SK-N-SH (cell line): ENCODE measurements at regions not wholly inside any gene's neighbourhood (a gene's known extent, or its start where the extent isn't known, plus 50 kb on each side); places are given as distances from the start of the nearest gene placed in this dataset.

Source experiments
- CTCF ChIA-PET: fragments of 300-600, 350-600 bp; formaldehyde crosslinking; extraction: SDS; loops from one replicate; lab custom pipeline; 2021; lab: Yijun Ruan, JAX
- POLR2A ChIA-PET: fragments of 350-600 bp; sonication (Branson Sonifier 250); formaldehyde crosslinking; extraction: SDS; loops from one replicate; lab custom pipeline; 2020; ENCODE audit warnings: antibody characterized with exemption, inconsistent platforms; lab: Yijun Ruan, JAX
- DNase-seq: peaks from one replicate; pipeline ENCODE4 v3.0.0; 2012
- H2AFZ ChIP-seq: fragments of 200-600 bp; sonication (generic); 2 replicates; pipeline ENCODE4 v1.8.1; 2016; ENCODE audit warnings: antibody characterized with exemption, mild to moderate bottlenecking, low read depth
- H3F3A ChIP-seq: fragments of 200-600 bp; sonication (generic); replicated peaks from 2 replicates; pipeline ENCODE3; 2016; ENCODE audit warnings: antibody characterized with exemption, mild to moderate bottlenecking; ENCODE audit not compliant: insufficient read depth
- H3K27ac ChIP-seq, 2 experiments: fragments of 200-500 bp in 1 of 2; fragments of 200-600 bp in 1 of 2; sonication (Bioruptor generic) in 1 of 2; sonication (generic), shearing (Covaris generic) in 1 of 2; 2 replicates each; pipeline versions ENCODE4 v1.5.1 to v1.6.1; 2014 to 2016; ENCODE audit warnings: low read depth in 2 of 2, inconsistent platforms in 1 of 2, low read length in 1 of 2, mild to moderate bottlenecking in 1 of 2, mixed read lengths in 1 of 2
- H3K27me3 ChIP-seq: fragments of 200-600 bp; sonication (generic), shearing (Covaris generic); 2 replicates; pipeline ENCODE4 v1.6.1; 2016; ENCODE audit warnings: mixed run types; ENCODE audit not compliant: insufficient read depth
- H3K36me3 ChIP-seq, 2 experiments: fragments of 200-500 bp in 1 of 2; fragments of 200-600 bp in 1 of 2; sonication (Bioruptor generic) in 1 of 2; sonication (generic) in 1 of 2; replicated peaks in 1 of 2; 2 replicates each; pipeline versions ENCODE3 to v1.5.1; 2014 to 2016; ENCODE audit warnings: low read length in 1 of 2, mild to moderate bottlenecking in 1 of 2; ENCODE audit not compliant: insufficient read depth in 2 of 2, control insufficient read depth in 1 of 2
- H3K4me1 ChIP-seq, 2 experiments: fragments of 200-500 bp in 1 of 2; fragments of 200-600 bp in 1 of 2; sonication (Bioruptor generic) in 1 of 2; sonication (generic), shearing (Covaris generic) in 1 of 2; 2 replicates each; pipeline versions ENCODE4 v1.5.1 to v1.6.1; 2014 to 2016; ENCODE audit warnings: low read depth in 1 of 2, low read length in 1 of 2, mixed run types in 1 of 2; ENCODE audit not compliant: insufficient read depth in 2 of 2, control insufficient read depth in 1 of 2
- H3K4me2 ChIP-seq: fragments of 200-600 bp; sonication (generic), shearing (Covaris generic); 2 replicates; pipeline ENCODE4 v1.6.1; 2017; ENCODE audit warnings: mixed run types
- H3K4me3 ChIP-seq, 2 experiments: fragments of 200-500 bp in 1 of 2; fragments of 200-600 bp in 1 of 2; sonication (Bioruptor generic) in 1 of 2; sonication (generic), shearing (Covaris generic) in 1 of 2; 2 replicates each; pipeline versions ENCODE4 v1.5.1 to v1.8.1; 2014 to 2016; ENCODE audit warnings: low read depth in 2 of 2, inconsistent platforms in 1 of 2, low read length in 1 of 2, mild to moderate bottlenecking in 1 of 2, mixed read lengths in 1 of 2, moderate library complexity in 1 of 2
- H3K79me2 ChIP-seq: fragments of 200-600 bp; sonication (generic); 2 replicates; pipeline ENCODE4 v1.8.1; 2017; ENCODE audit warnings: mild to moderate bottlenecking; ENCODE audit not compliant: insufficient read depth
- H3K9ac ChIP-seq: fragments of 200-600 bp; sonication (generic); 2 replicates; pipeline ENCODE4 v1.6.1; 2017; ENCODE audit warnings: mixed run types
- H3K9me2 ChIP-seq: fragments of 200-600 bp; sonication (generic); 2 replicates; pipeline ENCODE4 v1.6.1; 2017; ENCODE audit warnings: mixed run types
- H3K9me3 ChIP-seq: fragments of 200-600 bp; sonication (generic); 2 replicates; pipeline ENCODE4 v1.6.1; 2017; ENCODE audit warnings: mixed run types, mild to moderate bottlenecking, moderate library complexity
- H4K20me1 ChIP-seq: fragments of 200-600 bp; sonication (generic); 2 replicates; pipeline ENCODE4 v1.6.1; 2017; ENCODE audit warnings: mild to moderate bottlenecking, mixed run types; ENCODE audit not compliant: insufficient read depth
- CTCF ChIP-seq: fragments of 200-600 bp; sonication (generic); IDR thresholded peaks from 2 replicates; pipeline ENCODE4 v1.6.1; 2017; ENCODE audit warnings: antibody characterized with exemption, mild to moderate bottlenecking, moderate library complexity
- ELF1 ChIP-seq: IDR thresholded peaks from 2 replicates; pipeline ENCODE4 v1.4.0; 2012
- EP300 ChIP-seq, 2 experiments: IDR thresholded peaks; 2 replicates each; pipeline versions ENCODE4 v1.4.0 to v1.6.1; 2012; ENCODE audit warnings: borderline replicate concordance in 1 of 2, low read depth in 1 of 2, low read length in 1 of 2
- EZH2phosphoT487 ChIP-seq: fragments of 200-600 bp; sonication (generic); IDR thresholded peaks from 2 replicates; pipeline ENCODE4 v1.6.1; 2017; ENCODE audit warnings: low read depth, mixed run types, mild to moderate bottlenecking, antibody characterized with exemption, moderate library complexity, borderline replicate concordance
- GATA2 ChIP-seq: sonication (generic); formaldehyde crosslinking; IDR thresholded peaks from 2 replicates; pipeline ENCODE4 v1.5.0; 2020; ENCODE audit warnings: mild to moderate bottlenecking, missing genetic modification reagents
- MAX ChIP-seq: IDR thresholded peaks from 2 replicates; pipeline ENCODE4 v1.4.0; 2012; ENCODE audit warnings: low read depth
- MXI1 ChIP-seq: IDR thresholded peaks from 2 replicates; pipeline ENCODE4 v1.6.1; 2012; ENCODE audit warnings: mild to moderate bottlenecking, low read depth, low read length, improper control_type of control experiment
- POLR2AphosphoS5 ChIP-seq: IDR thresholded peaks from 2 replicates; pipeline ENCODE4 v1.6.1; 2012; ENCODE audit warnings: low read depth, low read length
- RAD21 ChIP-seq: IDR thresholded peaks from 2 replicates; pipeline ENCODE4 v1.6.1; 2012; ENCODE audit warnings: mild to moderate bottlenecking, low read length
- RCOR1 ChIP-seq: fragments of 150-350 bp; IDR thresholded peaks from 2 replicates; pipeline ENCODE4 v1.6.1; 2017; ENCODE audit warnings: antibody characterized with exemption, low read length
- REST ChIP-seq: IDR thresholded peaks from 2 replicates; pipeline ENCODE4 v1.6.1; 2012; ENCODE audit warnings: mild to moderate bottlenecking, low read depth, low read length, moderate library complexity
- RFX5 ChIP-seq: IDR thresholded peaks from 2 replicates; pipeline ENCODE4 v1.6.1; 2012; ENCODE audit warnings: mild to moderate bottlenecking, improper control_type of control experiment, low read length
- RXRA ChIP-seq: IDR thresholded peaks from 2 replicates; pipeline ENCODE4 v1.4.0; 2012; ENCODE audit warnings: low read depth, mild to moderate bottlenecking, borderline replicate concordance
- SIN3A ChIP-seq: IDR thresholded peaks from 2 replicates; pipeline ENCODE4 v1.6.1; 2012; ENCODE audit warnings: low read depth, mild to moderate bottlenecking, low read length, moderate library complexity, borderline replicate concordance
- TAF1 ChIP-seq: IDR thresholded peaks from 2 replicates; pipeline ENCODE4 v1.6.1; 2012; ENCODE audit warnings: low read depth, mild to moderate bottlenecking, low read length, moderate library complexity, borderline replicate concordance
- TCF12 ChIP-seq: IDR thresholded peaks from 2 replicates; pipeline ENCODE4 v1.4.0; 2012
- TEAD4 ChIP-seq: IDR thresholded peaks from 2 replicates; pipeline ENCODE4 v1.4.0; 2012; ENCODE audit warnings: mild to moderate bottlenecking, borderline replicate concordance; ENCODE audit not compliant: insufficient read depth
- USF2 ChIP-seq: fragments of 150-350 bp; IDR thresholded peaks from 2 replicates; pipeline ENCODE4 v1.6.1; 2017; ENCODE audit warnings: antibody characterized with exemption, low read length, low read depth, borderline replicate concordance
- YY1 ChIP-seq: IDR thresholded peaks from 2 replicates; pipeline ENCODE4 v1.4.0; 2012; ENCODE audit warnings: low read depth, mild to moderate bottlenecking
- ZBTB33 ChIP-seq: IDR thresholded peaks from 2 replicates; pipeline ENCODE4 v1.4.0; 2012; ENCODE audit warnings: low read depth, borderline replicate concordance
- WGBS: methylation state at CpG from one replicate; pipeline ENCODE4 v1.1.6; 2017; ENCODE audit warnings: low lambda C conversion rate; 5-methylcytosine and 5-hydroxymethylcytosine counted together

GRCh38 chr22:26740253-26740652 is 82.9 kb downstream of the MIAT start:
- 84% methylated on average over 6 of the region's 9 CpGs for WGBS
- H3K27ac ChIP-seq, result no peak overlapping the region
- no peak overlapping the region for H3K4me3 ChIP-seq
- no peaks in the 10 kb centered on the region for H3K4me1 ChIP-seq
- H3K79me2 ChIP-seq, result no peaks in the 10 kb centered on the region
- H3K9me2 ChIP-seq, result no peaks in the 10 kb centered on the region
- H3K4me2 ChIP-seq, result no peak overlapping the region
- no peaks in the 10 kb centered on the region for H3K36me3 ChIP-seq
- DNase-seq, result no peak
- no peak overlapping the region for H2AFZ ChIP-seq
- TF ChIP-seq RCOR1, result no peak
- TF ChIP-seq CTCF, result no peak
- TF ChIP-seq RAD21, result no peak
- no peak for TF ChIP-seq POLR2AphosphoS5
- no peak for TF ChIP-seq GATA2 (CRISPR knock-in tag)
- no peak for TF ChIP-seq EP300 (IDR thresholded peaks at IDR 0.05; ENCODE audit: borderline replicate concordance in 1 of 2, low read depth in 1 of 2, low read length in 1 of 2)
- TF ChIP-seq TEAD4, result no peak
- no peak for TF ChIP-seq YY1
- TF ChIP-seq SIN3A, result no peak
- no peak for TF ChIP-seq MXI1
- no peak for TF ChIP-seq RFX5
- TF ChIP-seq TAF1, result no peak
- TF ChIP-seq MAX, result no peak
- POLR2A ChIA-PET, result no interaction called here
- H3K27me3 ChIP-seq, result no peaks in the 10 kb centered on the region
- no peaks in the 10 kb centered on the region for H3F3A ChIP-seq
- H4K20me1 ChIP-seq, result no peaks in the 10 kb centered on the region
- no peak overlapping the region for H3K9ac ChIP-seq
- no peaks in the 10 kb centered on the region for H3K9me3 ChIP-seq
- CTCF ChIA-PET, result interaction anchor here (1.1 to 1.6 kb wide), 3 partner anchors 11 to 61 kb away, joined by 3 to 6 read pairs (median 5); no protein-coding TSS in a partner anchor

GRCh38 chr22:26743149-26743548 is 85.8 kb downstream of the MIAT start:
- WGBS, result 89% methylated on average over 5 of the region's 5 CpGs
- TF ChIP-seq ELF1, result no peak
- no peak for TF ChIP-seq RFX5
- TF ChIP-seq TCF12, result no peak
- no peak for TF ChIP-seq ZBTB33
- TF ChIP-seq EZH2phosphoT487, result no peak
- TF ChIP-seq USF2, result no peak
- no peak for TF ChIP-seq REST
- no peak for TF ChIP-seq SIN3A
- TF ChIP-seq RXRA, result no peak
- Histone ChIP-seq H3K9ac (no peak overlapping the region), H3K4me3 (no peak overlapping the region), H3K9me3 (no peaks in the 10 kb centered on the region), H3K79me2 (no peaks in the 10 kb centered on the region), H3F3A (no peaks in the 10 kb centered on the region), H4K20me1 (no peaks in the 10 kb centered on the region), H3K27ac (no peak overlapping the region), H3K27me3 (no peaks in the 10 kb centered on the region), H3K4me1 (no peaks in the 10 kb centered on the region), H2AFZ (no peak overlapping the region), H3K36me3 (no peaks in the 10 kb centered on the region), H3K4me2 (no peak overlapping the region), H3K9me2 (no peaks in the 10 kb centered on the region)
- ChIA-PET POLR2A (no interaction called here), CTCF (no interaction called here)
- DNase-seq, result no peak
